GM12878 (cell line): ENCODE measurements at regions not wholly inside any gene's neighbourhood (a gene's known extent, or its start where the extent isn't known, plus 50 kb on each side); places are given as distances from the start of the nearest gene placed in this dataset.

Source experiments
- ASH2L ChIP-seq: fragments of 300-600, 200-600 bp; sonication (generic); IDR thresholded peaks from 2 replicates; pipeline ENCODE4 v1.6.1; 2017; ENCODE audit warnings: low read depth, mild to moderate bottlenecking, borderline replicate concordance
- EZH2 ChIP-seq: IDR thresholded peaks from 2 replicates; pipeline ENCODE4 v1.6.1; 2012; ENCODE audit warnings: low read depth, mild to moderate bottlenecking, control low read depth, inconsistent platforms, low read length, borderline replicate concordance; ENCODE audit not compliant: control insufficient read depth
- POLR2A ChIP-seq: IDR thresholded peaks from 2 replicates; pipeline ENCODE4 v1.6.1; 2011; ENCODE audit warnings: low read depth, mild to moderate bottlenecking, low read length
- POLR2AphosphoS5 ChIP-seq: IDR thresholded peaks from 2 replicates; pipeline ENCODE4 v1.6.1; 2011; ENCODE audit warnings: mild to moderate bottlenecking, low read length, inconsistent platforms
- SP1 ChIP-seq: IDR thresholded peaks from one replicate; pipeline ENCODE4 v1.6.1; 2011; ENCODE audit warnings: low read depth, low read length
- TF ChIP-seq, protein P1 (sequence below), 3 experiments: IDR thresholded peaks in 2 of 3; conservative IDR thresholded peaks in 1 of 3; 2 replicates each; pipeline ENCODE4 v1.5.1; 2011; ENCODE audit warnings: low read depth in 3 of 3, low read length in 3 of 3, mild to moderate bottlenecking in 3 of 3, control low read depth in 2 of 3, moderate library complexity in 2 of 3, inconsistent platforms in 1 of 3, mixed read lengths in 1 of 3; ENCODE audit not compliant: control insufficient read depth in 2 of 3, insufficient read depth in 1 of 3; ENCODE audit errors: extremely low read depth in 1 of 3

DNA sequence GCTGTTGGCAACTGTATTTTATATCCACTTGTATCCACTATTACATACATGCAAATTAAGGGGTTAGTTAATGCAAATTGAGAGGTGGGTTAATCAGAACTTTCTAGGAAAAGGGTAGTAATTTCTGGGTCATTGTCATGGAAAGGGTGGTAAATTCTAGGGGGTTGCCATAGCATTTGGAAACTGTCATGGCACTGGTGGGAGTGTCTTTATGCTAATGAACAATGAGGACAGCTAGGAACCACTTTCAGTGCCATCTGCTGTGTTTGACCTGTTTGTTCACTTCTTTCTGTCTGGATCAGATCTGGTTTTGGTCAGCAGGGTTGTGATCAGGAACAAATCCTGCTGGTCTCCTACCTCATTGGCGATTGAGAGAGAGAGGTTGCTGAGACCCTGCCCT lies 283.3 kb upstream of the PRKCQ start:
- no peak for TF ChIP-seq POLR2A
- TF ChIP-seq POLR2AphosphoS5 = no peak
- TF ChIP-seq, protein P1, sequence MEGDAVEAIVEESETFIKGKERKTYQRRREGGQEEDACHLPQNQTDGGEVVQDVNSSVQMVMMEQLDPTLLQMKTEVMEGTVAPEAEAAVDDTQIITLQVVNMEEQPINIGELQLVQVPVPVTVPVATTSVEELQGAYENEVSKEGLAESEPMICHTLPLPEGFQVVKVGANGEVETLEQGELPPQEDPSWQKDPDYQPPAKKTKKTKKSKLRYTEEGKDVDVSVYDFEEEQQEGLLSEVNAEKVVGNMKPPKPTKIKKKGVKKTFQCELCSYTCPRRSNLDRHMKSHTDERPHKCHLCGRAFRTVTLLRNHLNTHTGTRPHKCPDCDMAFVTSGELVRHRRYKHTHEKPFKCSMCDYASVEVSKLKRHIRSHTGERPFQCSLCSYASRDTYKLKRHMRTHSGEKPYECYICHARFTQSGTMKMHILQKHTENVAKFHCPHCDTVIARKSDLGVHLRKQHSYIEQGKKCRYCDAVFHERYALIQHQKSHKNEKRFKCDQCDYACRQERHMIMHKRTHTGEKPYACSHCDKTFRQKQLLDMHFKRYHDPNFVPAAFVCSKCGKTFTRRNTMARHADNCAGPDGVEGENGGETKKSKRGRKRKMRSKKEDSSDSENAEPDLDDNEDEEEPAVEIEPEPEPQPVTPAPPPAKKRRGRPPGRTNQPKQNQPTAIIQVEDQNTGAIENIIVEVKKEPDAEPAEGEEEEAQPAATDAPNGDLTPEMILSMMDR (IDR thresholded peaks at IDR 0.05 in 2 of 3, conservative IDR thresholded peaks at IDR 0.05 in 1 of 3; ENCODE audit: control insufficient read depth in 2 of 3, extremely low read depth in 1 of 3, insufficient read depth in 1 of 3, low read depth in 3 of 3, low read length in 3 of 3) = no peak
- TF ChIP-seq SP1 = no peak
- TF ChIP-seq EZH2 = no peak
- TF ChIP-seq ASH2L = no peak
